HG02884 (cell line): ENCODE measurements at regions not wholly inside any gene's neighbourhood (a gene's known extent, or its start where the extent isn't known, plus 50 kb on each side); places are given as distances from the start of the nearest gene placed in this dataset.

Experiments used
- ATAC-seq: cut with Tn5 transposase; IDR thresholded peaks from one replicate; pipeline ENCODE4 v1.9.1; 2021; ENCODE audit warnings: mild to moderate bottlenecking, moderate library complexity; ENCODE audit not compliant: unreplicated experiment

GRCh38 chr14:29030970-29031369, 264.4 kb downstream of the FOXG1 start:
- ATAC-seq = no peak

GRCh38 chr14:29035134-29035533, 268.5 kb downstream of the FOXG1 start:
- ATAC-seq = no peak

GRCh38 chr14:29037411-29037810, 270.8 kb downstream of the FOXG1 start:
- ATAC-seq = no peak

GRCh38 chr14:29039171-29039570, 272.6 kb downstream of the FOXG1 start:
- no peak for ATAC-seq

GRCh38 chr14:29042551-29042950, 276.0 kb downstream of the FOXG1 start:
- ATAC-seq = no peak

- ATAC-seq = no peak
Measured at GRCh38 chr14:29043737-29044136, 277.1 kb downstream of the FOXG1 start.

GRCh38 chr14:29045237-29045636, 278.6 kb downstream of the FOXG1 start:
- no peak for ATAC-seq

GRCh38 chr14:29054119-29054518, 287.5 kb downstream of the FOXG1 start:
- ATAC-seq = no peak

- ATAC-seq = no peak
Measured at GRCh38 chr14:29056041-29056566, 289.5 kb downstream of the FOXG1 start.

GRCh38 chr14:29061702-29062101, 295.1 kb downstream of the FOXG1 start:
- no peak for ATAC-seq

GRCh38 chr14:29062466-29062865, 295.9 kb downstream of the FOXG1 start:
- ATAC-seq = no peak

GRCh38 chr14:29062976-29063375, 296.4 kb downstream of the FOXG1 start:
- ATAC-seq = no peak

GRCh38 chr14:29064305-29064900, 297.8 kb downstream of the FOXG1 start:
- no peak for ATAC-seq

GRCh38 chr14:29069228-29069627, 302.6 kb downstream of the FOXG1 start:
- no peak for ATAC-seq

- no peak for ATAC-seq
Measured at GRCh38 chr14:29075761-29076160, 309.2 kb downstream of the FOXG1 start.

GRCh38 chr14:29077916-29078315, 311.3 kb downstream of the FOXG1 start:
- ATAC-seq = no peak

- ATAC-seq = no peak
Measured at GRCh38 chr14:29078810-29079522, 312.4 kb downstream of the FOXG1 start.

- no peak for ATAC-seq
Measured at GRCh38 chr14:29085546-29085945, 319.0 kb downstream of the FOXG1 start.

GRCh38 chr14:29089849-29090248, 323.3 kb downstream of the FOXG1 start:
- ATAC-seq = no peak

- no peak for ATAC-seq
Measured at GRCh38 chr14:29092121-29092520, 325.5 kb downstream of the FOXG1 start.

GRCh38 chr14:29097476-29097875, 330.9 kb downstream of the FOXG1 start:
- ATAC-seq = no peak

- ATAC-seq = no peak
Measured at GRCh38 chr14:29098656-29099055, 332.1 kb downstream of the FOXG1 start.
